ENCODE measurements at regions not wholly inside any gene's neighbourhood (a gene's known extent, or its start where the extent isn't known, plus 50 kb on each side); places are given as distances from the start of the nearest gene placed in this dataset.
A peak's percentile ranks its signal among the peaks of the same experiment; 100 is the strongest.
"Not testable (repeated sequence)": the region's sequence is repeated elsewhere in the genome, so short reads cannot be mapped to it uniquely, and the experiment has no call there.

- DNase-seq (ENCODE audit: low read depth) = no peak
These were observed 462.5 kb downstream of the KLF12 start for GRCh38 chr13:73671732-73672131.

- no peak for DNase-seq (ENCODE audit: low read depth)
These were observed 463.2 kb downstream of the KLF12 start for GRCh38 chr13:73671011-73671410.

- no peak for DNase-seq (ENCODE audit: low read depth)
These were observed 466.4 kb downstream of the KLF12 start for GRCh38 chr13:73667756-73668155.

GRCh38 chr13:73665261-73665660, 468.9 kb downstream of the KLF12 start:
- no peak for DNase-seq (ENCODE audit: low read depth)

- DNase-seq (ENCODE audit: low read depth) = no peak
These were observed 469.4 kb downstream of the KLF12 start for GRCh38 chr13:73664851-73665250.

DNA sequence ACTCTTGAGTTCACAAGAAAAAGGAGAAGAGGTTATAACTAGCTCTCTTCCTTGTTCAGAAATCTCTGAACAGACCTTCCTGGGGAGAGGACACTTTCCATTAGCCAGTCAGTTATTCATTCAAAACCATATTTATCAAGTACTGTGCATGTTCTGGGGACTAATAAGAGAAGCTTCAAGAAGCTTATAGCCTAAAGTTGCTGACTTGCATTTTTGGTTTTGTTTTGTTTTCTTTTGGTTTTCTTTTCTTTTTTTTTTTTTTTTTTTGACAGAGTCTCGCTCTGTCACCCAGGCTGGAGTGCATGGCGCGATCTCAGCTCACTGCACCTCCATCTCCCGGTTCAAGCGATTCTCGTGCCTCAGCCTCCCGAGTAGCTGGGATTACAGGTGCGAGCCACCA, 471.4 kb downstream of the KLF12 start:
- DNase-seq (ENCODE audit: low read depth) = no peak

DNA sequence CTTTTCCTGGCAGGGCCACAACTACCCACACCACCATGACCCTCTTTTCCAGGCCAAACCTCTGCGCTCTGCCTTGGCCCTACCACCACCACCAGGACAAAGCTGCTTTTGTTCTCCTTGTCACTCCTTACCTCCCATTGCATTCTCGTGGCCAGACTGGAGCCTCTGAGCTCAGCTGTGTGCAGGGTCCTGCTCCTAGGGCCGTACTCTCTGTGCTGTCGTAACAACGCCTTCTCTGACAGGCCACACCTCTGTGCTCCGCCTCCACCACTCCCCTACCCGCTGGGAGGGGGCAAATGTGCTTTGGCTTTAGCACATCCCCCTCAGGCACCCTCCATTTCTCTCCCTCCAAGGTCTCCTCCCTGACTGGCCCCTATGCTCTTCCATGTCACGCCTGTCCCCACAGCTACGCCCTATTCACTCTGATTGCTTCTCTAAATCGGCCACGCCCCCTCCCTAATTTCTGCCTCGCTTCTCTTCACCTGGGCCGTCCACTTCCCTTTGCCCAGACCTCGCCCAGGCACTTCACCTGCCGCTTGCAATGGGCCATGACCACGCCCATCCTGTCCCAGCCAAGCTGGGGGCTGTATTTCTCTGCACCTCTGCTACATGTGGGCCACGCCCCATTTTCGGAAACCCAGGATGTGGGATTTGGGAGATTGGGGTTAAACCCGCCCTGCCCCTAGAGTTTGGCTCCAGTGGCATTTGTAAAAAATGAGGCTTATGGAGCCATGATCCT, 472.3 kb downstream of the KLF12 start:
- no peak for DNase-seq (ENCODE audit: low read depth)

DNA sequence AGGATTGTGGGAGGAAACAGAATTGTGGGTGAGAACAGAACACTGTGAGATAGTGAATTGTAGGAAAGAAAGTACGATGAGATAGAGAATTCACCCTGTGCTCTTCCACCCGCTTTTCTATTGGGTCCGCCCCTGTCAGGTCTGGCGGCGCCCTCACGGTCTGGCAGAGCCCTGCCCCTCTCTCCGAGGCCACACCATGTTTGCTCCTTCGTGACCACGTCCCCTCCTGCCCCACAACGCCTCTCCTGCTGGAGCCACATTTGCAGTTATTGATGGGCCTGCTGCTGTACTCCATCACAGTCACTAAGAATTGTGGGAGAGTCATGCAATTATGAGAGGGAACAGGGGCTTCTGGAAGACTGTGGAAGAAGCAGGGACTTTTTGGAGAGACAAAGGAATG, 473.1 kb downstream of the KLF12 start:
- no peak for DNase-seq (ENCODE audit: low read depth)

- no peak for DNase-seq (ENCODE audit: low read depth)
These were observed 475.6 kb downstream of the KLF12 start for GRCh38 chr13:73658639-73659038.

- DNase-seq (ENCODE audit: low read depth) = no peak
These were observed 476.2 kb downstream of the KLF12 start for GRCh38 chr13:73657821-73658540.

- DNase-seq (ENCODE audit: low read depth) = no peak
These were observed 477.3 kb downstream of the KLF12 start for GRCh38 chr13:73656863-73657262.

- DNase-seq (ENCODE audit: low read depth) = no peak
These were observed 480.5 kb downstream of the KLF12 start for GRCh38 chr13:73653688-73654087.

DNA sequence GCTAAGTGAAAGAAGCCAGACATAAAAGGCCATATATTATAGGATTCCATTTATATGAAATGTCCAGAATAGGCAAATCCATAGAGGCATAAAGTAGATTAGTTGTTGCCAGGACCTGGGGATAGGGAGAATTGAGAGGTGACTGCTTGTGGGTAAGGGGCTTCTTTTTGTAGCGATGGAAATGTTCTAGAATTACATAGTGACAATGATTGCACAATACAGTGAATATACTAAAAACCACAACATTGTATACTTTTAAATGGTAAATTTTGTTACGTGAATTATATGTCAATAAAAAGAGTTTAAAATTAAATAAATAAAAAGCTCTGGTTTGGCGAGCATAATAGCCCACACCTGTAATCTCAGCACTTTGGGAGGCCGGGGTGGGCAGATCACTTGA, 486.8 kb downstream of the KLF12 start:
- no peak for DNase-seq (ENCODE audit: low read depth)

GRCh38 chr13:73640476-73641179, 493.6 kb downstream of the KLF12 start:
- not testable (repeated sequence) for DNase-seq (ENCODE audit: low read depth)

- DNase-seq (ENCODE audit: low read depth) = no peak
These were observed 498.9 kb downstream of the KLF12 start for GRCh38 chr13:73635166-73635787.

DNA sequence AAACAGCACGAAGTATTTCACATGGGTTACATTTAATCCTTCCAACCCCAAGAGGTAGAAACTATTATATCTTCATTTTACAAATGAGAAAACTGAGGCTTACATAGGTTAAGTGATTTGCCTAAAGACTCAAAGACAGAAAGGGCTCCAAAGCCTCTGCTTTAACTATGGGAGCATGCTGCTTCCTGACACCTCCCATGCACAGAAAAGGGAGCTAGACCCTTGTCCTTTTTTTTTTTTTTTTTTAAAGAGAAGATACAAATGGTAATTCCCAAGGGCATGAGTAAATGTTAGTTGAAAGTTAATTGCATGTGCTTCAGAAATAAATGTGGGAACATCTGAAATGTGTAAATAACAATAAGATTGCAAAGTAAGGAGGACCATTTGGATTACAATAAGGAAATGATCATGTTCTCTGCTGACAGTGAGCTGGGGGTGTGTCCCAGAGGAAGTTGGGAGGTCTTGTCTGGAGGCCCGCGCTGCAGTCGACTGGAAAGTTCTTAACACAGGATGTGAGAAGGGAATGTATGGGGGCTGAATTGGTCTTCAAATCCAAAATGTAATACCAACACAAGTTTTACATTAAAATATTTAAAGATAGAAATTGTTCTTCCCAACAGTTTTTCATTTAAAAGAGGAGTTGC, 500.3 kb downstream of the KLF12 start:
- no peak for DNase-seq (ENCODE audit: low read depth)

- DNase-seq (ENCODE audit: low read depth) = no peak
These were observed 502.8 kb downstream of the KLF12 start for GRCh38 chr13:73631411-73631810.

DNA sequence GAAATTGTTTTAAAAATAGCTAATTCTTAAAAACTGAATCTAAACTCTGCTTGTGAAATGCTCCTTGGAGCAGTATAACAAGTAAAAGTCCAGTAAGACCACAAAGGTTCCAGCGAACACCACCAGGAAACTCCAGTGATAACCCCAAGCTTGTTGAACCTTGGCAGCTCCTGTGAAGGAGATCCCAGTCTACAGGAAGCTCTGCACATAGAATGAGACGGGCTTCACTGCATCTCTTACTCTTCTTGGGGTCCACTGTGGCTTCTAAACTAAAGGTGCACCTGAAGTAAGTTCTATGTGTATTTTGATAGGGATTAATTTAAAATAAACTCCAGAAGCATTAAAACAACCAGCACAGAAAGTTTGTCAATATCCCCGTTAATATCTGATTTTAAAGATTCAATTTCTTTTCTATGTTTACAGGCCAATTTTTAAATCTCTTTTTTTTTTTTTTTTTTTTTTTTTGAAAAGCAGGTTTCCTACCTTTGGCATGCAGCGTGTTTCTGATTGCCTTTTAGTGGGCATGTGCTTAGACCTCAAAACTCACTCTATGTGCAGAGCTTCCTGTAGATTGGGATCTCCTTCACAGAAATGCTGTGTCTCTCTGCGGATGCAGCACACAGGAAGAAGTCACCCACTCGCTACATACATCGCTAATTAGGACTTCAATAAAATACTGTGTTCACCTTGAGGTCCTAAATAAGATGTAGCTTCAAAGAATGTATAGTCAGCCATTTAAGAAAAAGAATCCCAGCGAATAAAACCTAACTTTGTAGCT, 508.5 kb downstream of the KLF12 start:
- peak; percentile 8 for DNase-seq (ENCODE audit: low read depth)

GRCh38 chr13:73623281-73623680, 510.9 kb downstream of the KLF12 start:
- no peak for DNase-seq (ENCODE audit: low read depth)

GRCh38 chr13:73622381-73622780, 511.8 kb downstream of the KLF12 start:
- DNase-seq (ENCODE audit: low read depth) = no peak

GRCh38 chr13:73618275-73618865, 515.8 kb downstream of the KLF12 start:
- DNase-seq (ENCODE audit: low read depth) = no peak

All from stimulated activated CD4-positive, alpha-beta T cell treated with anti-CD3 and anti-CD28 coated beads, Interleukin-2, amount 100 ng/mL, for 4 hours (primary cell).